ENCODE measurements at regions not wholly inside any gene's neighbourhood (a gene's known extent, or its start where the extent isn't known, plus 50 kb on each side); places are given as distances from the start of the nearest gene placed in this dataset.

DNA sequence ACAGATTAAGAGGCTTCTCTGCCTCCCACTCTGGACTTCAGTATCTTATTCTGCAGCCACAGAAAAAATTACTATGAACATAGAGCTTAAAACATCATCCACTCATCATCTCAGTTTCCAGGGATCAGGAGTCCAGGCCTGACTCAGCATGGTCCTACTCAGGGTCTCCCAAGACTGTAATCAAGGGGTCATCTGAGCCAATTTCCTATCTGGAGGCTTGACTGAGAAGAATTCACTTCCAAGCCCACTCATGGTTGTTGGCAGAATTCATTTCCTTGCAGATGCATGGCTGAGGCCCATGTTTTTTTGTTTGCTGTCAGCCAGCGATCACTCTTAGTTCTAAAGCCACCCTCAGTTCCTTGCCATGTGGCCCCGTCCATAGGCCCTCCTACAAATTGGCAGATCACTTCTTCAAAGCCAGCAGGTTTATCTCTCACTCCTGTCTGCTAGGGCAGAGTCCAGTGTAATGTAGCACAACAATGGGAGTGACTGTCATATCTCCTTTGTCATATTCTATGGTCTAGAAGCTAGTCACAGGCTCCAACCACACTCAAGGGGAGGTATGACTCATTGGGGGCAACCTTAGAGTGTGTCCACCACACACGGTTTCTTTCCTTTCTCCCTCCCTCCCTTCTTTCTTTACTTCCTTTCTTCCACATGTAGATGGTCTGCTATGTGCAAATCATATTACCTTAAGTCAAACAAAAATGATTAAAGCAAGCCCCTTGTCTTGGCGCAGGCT, 251.6 kb downstream of the QDPR start:
- Histone ChIP-seq H3K4me1 (no peaks in the 10 kb centered on the region), H3K4me3 (no peak overlapping the region), H3K27ac (no peak overlapping the region), H3K36me3 (no peaks in the 10 kb centered on the region), H3K27me3 (no peaks in the 10 kb centered on the region), H3K9me3 (no peaks in the 10 kb centered on the region)
- no peak for DNase-seq
- no peak for TF ChIP-seq POLR2A (IDR thresholded peaks at IDR 0.05)
- TF ChIP-seq, protein P1, sequence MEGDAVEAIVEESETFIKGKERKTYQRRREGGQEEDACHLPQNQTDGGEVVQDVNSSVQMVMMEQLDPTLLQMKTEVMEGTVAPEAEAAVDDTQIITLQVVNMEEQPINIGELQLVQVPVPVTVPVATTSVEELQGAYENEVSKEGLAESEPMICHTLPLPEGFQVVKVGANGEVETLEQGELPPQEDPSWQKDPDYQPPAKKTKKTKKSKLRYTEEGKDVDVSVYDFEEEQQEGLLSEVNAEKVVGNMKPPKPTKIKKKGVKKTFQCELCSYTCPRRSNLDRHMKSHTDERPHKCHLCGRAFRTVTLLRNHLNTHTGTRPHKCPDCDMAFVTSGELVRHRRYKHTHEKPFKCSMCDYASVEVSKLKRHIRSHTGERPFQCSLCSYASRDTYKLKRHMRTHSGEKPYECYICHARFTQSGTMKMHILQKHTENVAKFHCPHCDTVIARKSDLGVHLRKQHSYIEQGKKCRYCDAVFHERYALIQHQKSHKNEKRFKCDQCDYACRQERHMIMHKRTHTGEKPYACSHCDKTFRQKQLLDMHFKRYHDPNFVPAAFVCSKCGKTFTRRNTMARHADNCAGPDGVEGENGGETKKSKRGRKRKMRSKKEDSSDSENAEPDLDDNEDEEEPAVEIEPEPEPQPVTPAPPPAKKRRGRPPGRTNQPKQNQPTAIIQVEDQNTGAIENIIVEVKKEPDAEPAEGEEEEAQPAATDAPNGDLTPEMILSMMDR (IDR thresholded peaks at IDR 0.05): no peak

DNA sequence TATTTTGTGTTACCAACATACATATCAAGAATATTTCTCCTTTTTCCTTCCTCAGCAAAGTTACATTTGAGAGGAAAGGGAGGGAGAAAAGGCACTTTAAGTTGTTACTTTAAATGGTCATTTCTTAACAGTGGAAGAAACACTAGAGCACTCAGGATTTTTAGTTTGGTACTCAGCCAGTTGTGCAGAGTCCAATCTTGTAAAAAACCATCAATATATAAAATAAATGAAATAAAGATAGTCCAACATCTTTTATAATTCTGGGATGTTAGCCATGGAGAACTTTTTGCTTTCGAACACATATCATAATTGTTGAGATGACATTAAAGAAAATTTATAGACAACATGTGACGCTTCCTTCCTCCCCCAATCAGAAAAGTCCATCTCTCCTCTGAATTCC, 253.8 kb downstream of the QDPR start:
- no peak overlapping the region for H3K27ac ChIP-seq
- TF ChIP-seq, protein P1 (IDR thresholded peaks at IDR 0.05): no peak
- no peak for TF ChIP-seq POLR2A (IDR thresholded peaks at IDR 0.05)
- no peak overlapping the region for H3K4me3 ChIP-seq
- H3K4me1 ChIP-seq: no peaks in the 10 kb centered on the region
- no peaks in the 10 kb centered on the region for H3K36me3 ChIP-seq
- H3K27me3 ChIP-seq: no peaks in the 10 kb centered on the region
- no peak for DNase-seq
- no peaks in the 10 kb centered on the region for H3K9me3 ChIP-seq

DNA sequence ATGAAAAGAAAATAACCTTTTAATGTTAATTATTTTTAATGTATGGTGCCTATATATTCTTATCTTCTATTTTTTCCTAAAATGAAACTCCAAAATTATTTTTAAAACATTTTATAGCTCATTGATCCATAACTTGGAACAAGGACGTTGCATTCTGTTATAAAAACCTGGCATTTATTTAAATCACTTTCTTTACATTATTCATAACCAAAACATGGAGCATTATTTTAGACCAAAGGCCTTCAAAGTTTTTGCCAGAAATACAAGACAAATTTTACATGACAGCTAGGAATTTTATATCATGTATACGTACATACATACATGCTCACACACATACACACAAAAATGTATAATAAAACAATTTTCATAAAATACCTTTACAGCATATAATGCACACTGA, 259.8 kb downstream of the QDPR start:
- Histone ChIP-seq H3K27ac (no peak overlapping the region), H3K9me3 (no peaks in the 10 kb centered on the region), H3K4me3 (no peak overlapping the region), H3K27me3 (no peaks in the 10 kb centered on the region), H3K4me1 (no peaks in the 10 kb centered on the region), H3K36me3 (no peaks in the 10 kb centered on the region)
- no peak for DNase-seq
- TF ChIP-seq POLR2A (IDR thresholded peaks at IDR 0.05): no peak
- TF ChIP-seq, protein P1 (IDR thresholded peaks at IDR 0.05): no peak

DNA sequence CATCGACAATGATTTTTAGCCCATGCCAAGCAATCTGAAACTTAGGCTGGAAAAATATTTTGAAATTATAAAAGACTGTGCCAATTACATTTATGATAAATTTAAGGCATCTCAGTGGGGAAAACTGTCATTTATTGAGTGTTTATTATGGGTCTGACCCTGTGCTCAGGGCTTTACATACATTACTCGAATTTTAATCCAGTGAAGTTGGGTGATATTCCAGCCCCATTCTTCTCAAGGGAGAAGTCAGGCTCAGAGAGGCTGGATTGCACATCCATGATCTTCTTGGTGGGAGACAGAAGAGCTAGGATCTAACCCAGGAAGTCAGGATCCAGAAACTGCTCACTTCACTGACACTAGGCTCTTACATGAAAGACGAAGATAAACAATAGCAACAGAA, 260.8 kb downstream of the QDPR start:
- Histone ChIP-seq H3K4me1 (no peaks in the 10 kb centered on the region), H3K27me3 (no peaks in the 10 kb centered on the region), H3K27ac (no peak overlapping the region), H3K36me3 (no peaks in the 10 kb centered on the region), H3K9me3 (no peaks in the 10 kb centered on the region), H3K4me3 (no peak overlapping the region)
- no peak for DNase-seq
- TF ChIP-seq, protein P1 (IDR thresholded peaks at IDR 0.05): no peak
- no peak for TF ChIP-seq POLR2A (IDR thresholded peaks at IDR 0.05)

DNA sequence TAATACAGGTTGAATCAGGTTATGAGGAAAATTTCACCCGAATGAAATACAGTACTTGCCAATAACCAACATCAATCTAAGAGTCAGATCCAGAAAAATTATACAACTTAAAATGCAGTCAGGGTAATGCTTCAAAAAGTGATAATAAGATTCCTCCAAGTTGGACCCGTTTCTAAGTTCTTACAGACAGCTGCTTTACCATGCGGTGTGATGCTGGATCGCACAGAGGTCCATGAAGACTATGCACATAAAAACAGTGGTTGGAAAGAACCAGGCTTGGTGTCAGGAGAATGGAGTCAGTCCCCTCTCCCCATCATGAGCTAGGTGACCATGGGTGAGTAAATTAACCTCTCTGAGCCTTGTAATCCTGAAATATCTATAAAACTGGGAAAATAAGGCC, 261.3 kb downstream of the QDPR start:
- DNase-seq: no peak
- H3K36me3 ChIP-seq: no peaks in the 10 kb centered on the region
- no peak for TF ChIP-seq POLR2A (IDR thresholded peaks at IDR 0.05)
- TF ChIP-seq, protein P1 (IDR thresholded peaks at IDR 0.05): no peak
- H3K4me1 ChIP-seq: no peaks in the 10 kb centered on the region
- H3K27me3 ChIP-seq: no peaks in the 10 kb centered on the region
- no peak overlapping the region for H3K27ac ChIP-seq
- H3K9me3 ChIP-seq: no peaks in the 10 kb centered on the region
- no peak overlapping the region for H3K4me3 ChIP-seq

DNA sequence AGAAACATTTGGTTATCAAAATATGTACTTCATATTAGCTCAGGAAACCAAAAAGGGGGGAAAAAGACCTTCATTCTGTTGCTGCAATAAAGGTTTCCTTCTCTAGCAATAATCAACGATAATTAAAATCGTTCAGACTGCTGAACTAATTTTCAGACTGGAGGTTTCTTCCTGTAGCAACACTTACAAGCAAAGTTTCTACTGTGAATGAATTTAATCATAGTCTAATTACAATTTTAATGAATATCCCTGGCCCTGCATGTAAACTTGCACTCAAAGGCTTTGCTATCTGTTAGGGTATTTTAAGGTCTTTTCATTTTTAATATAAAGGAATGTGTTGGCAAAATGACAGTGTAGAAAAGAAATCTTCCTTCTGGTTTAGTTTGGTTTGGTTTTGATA, 265.2 kb downstream of the QDPR start:
- Histone ChIP-seq H3K9me3 (no peaks in the 10 kb centered on the region), H3K4me1 (no peaks in the 10 kb centered on the region), H3K36me3 (no peaks in the 10 kb centered on the region), H3K27ac (no peak overlapping the region), H3K4me3 (no peak overlapping the region), H3K27me3 (no peaks in the 10 kb centered on the region)
- TF ChIP-seq, protein P1 (IDR thresholded peaks at IDR 0.05): no peak
- no peak for TF ChIP-seq POLR2A (IDR thresholded peaks at IDR 0.05)
- DNase-seq: no peak
